ENCODE measurements at regions not wholly inside any gene's neighbourhood (a gene's known extent, or its start where the extent isn't known, plus 50 kb on each side); places are given as distances from the start of the nearest gene placed in this dataset.

DNA sequence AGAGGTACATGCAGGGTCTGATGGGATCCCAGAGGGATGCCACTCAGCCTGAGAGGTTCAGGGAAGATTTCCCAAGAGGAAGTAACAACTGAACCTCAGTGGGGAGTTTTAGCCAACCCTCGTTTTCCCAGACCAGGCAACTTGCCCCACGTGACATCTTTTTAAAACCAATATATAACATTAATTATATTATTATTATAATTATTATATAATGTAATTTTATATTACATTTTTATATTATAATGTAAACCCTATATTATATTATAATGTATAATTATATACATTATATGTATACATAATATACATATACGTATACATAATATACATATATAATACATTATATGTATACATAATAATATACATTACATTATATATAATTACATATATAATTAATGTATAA is 62.8 kb upstream of the WWC1 start:
- no peak overlapping the region for H3K4me3 ChIP-seq (ENCODE audit: control insufficient read depth, low read depth, low read length)
- TF ChIP-seq, protein P1, sequence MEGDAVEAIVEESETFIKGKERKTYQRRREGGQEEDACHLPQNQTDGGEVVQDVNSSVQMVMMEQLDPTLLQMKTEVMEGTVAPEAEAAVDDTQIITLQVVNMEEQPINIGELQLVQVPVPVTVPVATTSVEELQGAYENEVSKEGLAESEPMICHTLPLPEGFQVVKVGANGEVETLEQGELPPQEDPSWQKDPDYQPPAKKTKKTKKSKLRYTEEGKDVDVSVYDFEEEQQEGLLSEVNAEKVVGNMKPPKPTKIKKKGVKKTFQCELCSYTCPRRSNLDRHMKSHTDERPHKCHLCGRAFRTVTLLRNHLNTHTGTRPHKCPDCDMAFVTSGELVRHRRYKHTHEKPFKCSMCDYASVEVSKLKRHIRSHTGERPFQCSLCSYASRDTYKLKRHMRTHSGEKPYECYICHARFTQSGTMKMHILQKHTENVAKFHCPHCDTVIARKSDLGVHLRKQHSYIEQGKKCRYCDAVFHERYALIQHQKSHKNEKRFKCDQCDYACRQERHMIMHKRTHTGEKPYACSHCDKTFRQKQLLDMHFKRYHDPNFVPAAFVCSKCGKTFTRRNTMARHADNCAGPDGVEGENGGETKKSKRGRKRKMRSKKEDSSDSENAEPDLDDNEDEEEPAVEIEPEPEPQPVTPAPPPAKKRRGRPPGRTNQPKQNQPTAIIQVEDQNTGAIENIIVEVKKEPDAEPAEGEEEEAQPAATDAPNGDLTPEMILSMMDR (conservative IDR thresholded peaks at IDR 0.05; ENCODE audit: control insufficient read depth, insufficient read depth, low read depth, low read length): no peak
- no peak for DNase-seq (ENCODE audit: low read depth)

DNA sequence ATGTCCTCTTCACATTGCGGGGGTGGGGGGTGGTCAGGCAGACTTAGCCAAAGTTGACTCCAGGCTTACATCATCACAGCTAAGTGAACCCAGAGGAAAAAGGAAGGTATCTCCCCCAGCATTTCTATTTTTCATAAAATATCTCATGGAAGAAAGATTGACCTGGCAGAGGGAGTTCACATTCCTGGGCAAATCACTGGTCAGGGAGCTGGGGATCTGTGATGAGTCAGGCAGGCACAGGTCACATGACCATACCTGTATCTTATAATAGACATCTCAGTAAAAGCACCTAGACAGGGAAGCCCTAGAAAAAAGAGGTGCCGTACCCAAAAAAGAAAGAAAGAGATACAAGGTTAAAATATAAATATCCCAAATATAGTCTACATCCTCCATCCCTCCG is 57.3 kb upstream of the WWC1 start:
- DNase-seq (ENCODE audit: low read depth): no peak
- TF ChIP-seq, protein P1 (conservative IDR thresholded peaks at IDR 0.05; ENCODE audit: control insufficient read depth, insufficient read depth, low read depth, low read length): no peak
- H3K4me3 ChIP-seq (ENCODE audit: control insufficient read depth, low read depth, low read length): no peak overlapping the region

DNA sequence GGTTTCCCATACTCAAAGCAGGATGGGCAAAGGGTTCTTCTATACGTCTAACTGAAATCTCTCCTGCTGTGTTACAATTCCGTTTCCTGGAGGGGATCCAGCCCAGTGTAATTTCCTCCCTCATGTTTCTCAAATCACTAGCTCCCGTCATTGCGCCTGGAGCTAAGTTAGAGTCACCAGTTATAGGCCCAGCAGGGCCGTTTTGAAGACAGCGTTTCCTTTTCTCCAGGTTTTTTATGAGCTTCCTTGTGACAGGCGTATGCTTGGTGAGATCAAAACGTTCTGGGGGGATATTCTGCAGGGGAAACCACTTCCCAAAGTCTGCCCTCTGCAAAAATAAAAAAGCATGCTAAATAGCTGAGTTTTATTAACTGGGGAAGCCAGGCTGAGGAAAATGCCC is 53.0 kb upstream of the WWC1 start:
- no peak for DNase-seq (ENCODE audit: low read depth)
- H3K4me3 ChIP-seq (ENCODE audit: control insufficient read depth, low read depth, low read length): no peak overlapping the region
- TF ChIP-seq, protein P1 (conservative IDR thresholded peaks at IDR 0.05; ENCODE audit: control insufficient read depth, insufficient read depth, low read depth, low read length): no peak

DNA sequence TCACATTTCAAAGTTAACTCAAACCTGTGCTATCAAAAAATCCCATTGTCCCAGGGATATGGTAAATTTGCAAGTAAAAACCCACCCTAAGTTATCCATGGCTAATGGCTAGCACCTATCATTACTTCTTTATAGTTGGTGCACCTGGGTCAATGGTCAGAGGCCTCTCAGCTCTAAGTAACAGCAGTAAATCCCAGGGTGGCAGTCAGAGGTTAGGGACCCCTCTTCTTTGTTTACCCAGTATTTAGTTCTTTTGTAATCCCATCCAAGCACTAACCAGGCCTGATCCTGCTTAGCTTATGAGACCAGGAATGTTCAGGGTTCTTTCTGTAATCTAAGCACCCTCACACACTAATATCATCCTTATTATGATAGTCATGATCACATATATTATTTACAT is 52.1 kb upstream of the WWC1 start:
- TF ChIP-seq, protein P1 (conservative IDR thresholded peaks at IDR 0.05; ENCODE audit: control insufficient read depth, insufficient read depth, low read depth, low read length): no peak
- H3K4me3 ChIP-seq (ENCODE audit: control insufficient read depth, low read depth, low read length): no peak overlapping the region

More for the DNA sequence above, 52.1 kb upstream of the WWC1 start:
- DNase-seq (ENCODE audit: low read depth): no peak
